H7 (cell line): ENCODE measurements at regions not wholly inside any gene's neighbourhood (a gene's known extent, or its start where the extent isn't known, plus 50 kb on each side); places are given as distances from the start of the nearest gene placed in this dataset.
"Not testable (repeated sequence)": the region's sequence is repeated elsewhere in the genome, so short reads cannot be mapped to it uniquely, and the experiment has no call there.

Experiments
- DNase-seq: peaks from one replicate; pipeline ENCODE4 v3.0.0; 2012
- H3K27me3 ChIP-seq: 2 replicates; pipeline ENCODE4 v1.6.0; 2011; ENCODE audit warnings: mild to moderate bottlenecking, low read length; ENCODE audit not compliant: control insufficient read depth, insufficient read depth
- H3K36me3 ChIP-seq: replicated peaks from 2 replicates; pipeline ENCODE4 v1.5.1; 2011; ENCODE audit warnings: low read length; ENCODE audit not compliant: control insufficient read depth, insufficient read depth
- H3K4me3 ChIP-seq: 2 replicates; pipeline ENCODE4 v1.5.1; 2011; ENCODE audit warnings: low read depth, mild to moderate bottlenecking, control low read depth, low read length, moderate library complexity; ENCODE audit not compliant: insufficient read depth

DNA sequence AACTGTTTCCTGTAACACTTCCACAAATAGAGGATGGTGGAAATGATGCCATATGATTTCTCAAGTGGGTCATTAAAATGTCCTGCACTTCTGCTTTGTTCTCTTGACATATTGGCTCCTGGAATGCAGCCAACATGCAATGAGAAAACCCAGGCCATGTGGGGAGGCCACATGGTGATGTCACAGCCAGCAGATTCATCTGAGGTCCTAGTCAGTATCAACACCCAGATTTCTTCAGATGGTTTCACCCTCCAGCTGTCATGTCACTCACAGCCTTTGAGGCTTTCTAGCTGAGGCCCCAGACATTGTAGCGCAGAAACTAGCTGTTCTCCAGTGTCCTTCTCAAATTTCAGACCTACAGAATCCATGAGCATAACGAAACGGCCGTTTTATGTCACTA lies 102.3 kb upstream of the NUPR2 start:
- Histone ChIP-seq H3K27me3 (no peaks in the 10 kb centered on the region), H3K36me3 (no peaks in the 10 kb centered on the region), H3K4me3 (no peak overlapping the region)
- DNase-seq, result no peak

DNA sequence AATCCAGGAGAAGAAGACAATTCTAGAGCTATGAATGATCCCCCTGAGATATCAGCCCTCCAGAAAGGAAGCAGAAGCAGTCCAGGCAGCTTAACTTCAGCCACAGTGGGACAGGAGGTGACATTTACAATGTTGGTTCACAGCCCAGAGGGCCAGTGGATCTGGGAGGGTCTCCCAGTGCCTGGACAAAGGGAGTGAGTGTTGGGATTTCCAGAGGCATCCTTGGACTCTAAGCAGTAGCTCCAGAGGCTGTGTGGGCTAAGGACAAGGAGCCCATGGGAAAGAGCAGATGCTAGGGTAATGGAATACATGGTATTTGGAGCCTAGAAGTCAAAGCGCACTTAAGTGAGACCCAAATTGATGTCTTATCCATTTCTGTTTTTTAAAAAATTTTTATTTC lies 97.4 kb upstream of the NUPR2 start:
- Histone ChIP-seq H3K36me3 (no peaks in the 10 kb centered on the region), H3K4me3 (no peak overlapping the region), H3K27me3 (no peaks in the 10 kb centered on the region)
- DNase-seq, result no peak

DNA sequence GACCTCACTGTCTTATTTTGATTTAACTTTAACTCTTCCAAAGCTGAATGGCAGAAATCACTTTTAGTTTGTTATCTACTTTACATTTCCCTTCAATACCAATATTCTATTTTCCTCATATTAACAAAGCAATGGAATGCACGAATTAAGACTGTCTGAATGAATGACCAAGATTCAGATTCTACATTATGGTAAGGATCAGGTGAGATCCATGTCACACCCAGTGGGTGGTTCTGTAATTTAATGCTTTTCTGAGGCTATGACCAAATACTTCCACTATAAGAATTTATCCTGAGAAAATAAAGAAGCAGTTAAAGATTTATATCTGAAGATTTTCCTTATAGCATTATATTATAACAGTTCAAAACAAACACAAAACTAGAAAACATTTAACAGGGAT lies 90.2 kb upstream of the NUPR2 start:
- Histone ChIP-seq H3K36me3 (no peaks in the 10 kb centered on the region), H3K27me3 (no peaks in the 10 kb centered on the region), H3K4me3 (no peak overlapping the region)
- no peak for DNase-seq

DNA sequence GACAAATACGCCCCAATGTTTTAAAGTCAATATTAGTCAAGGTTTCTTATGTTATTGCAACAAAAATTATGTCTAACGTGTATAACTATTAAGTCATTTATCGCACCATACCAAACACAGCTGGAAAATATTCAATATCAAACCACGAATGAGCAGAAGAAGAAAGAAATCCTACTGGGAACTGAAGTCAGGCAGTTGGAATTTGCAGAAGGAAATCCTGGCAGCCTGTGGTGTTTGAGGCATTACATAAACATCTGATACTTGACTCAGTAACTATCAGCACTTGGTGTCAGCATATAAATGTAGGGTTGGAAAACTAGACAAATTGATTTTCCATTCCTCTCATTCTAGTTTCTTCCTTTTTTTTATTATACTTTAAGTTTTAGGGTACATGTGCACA lies 83.4 kb upstream of the NUPR2 start:
- H3K4me3 ChIP-seq, result no peak overlapping the region
- no peaks in the 10 kb centered on the region for H3K27me3 ChIP-seq
- DNase-seq, result no peak
- H3K36me3 ChIP-seq, result no peaks in the 10 kb centered on the region

- H3K36me3 ChIP-seq, H3K4me3 ChIP-seq, H3K27me3 ChIP-seq, DNase-seq: not testable (repeated sequence)
Measured at GRCh38 chr7:56196195-56196594, 80.0 kb upstream of the NUPR2 start.

GRCh38 chr7:56188823-56189346 lies 72.7 kb upstream of the NUPR2 start:
- Histone ChIP-seq H3K4me3 (no peak overlapping the region), H3K36me3 (no peaks in the 10 kb centered on the region), H3K27me3 (no peaks in the 10 kb centered on the region)
- DNase-seq, result no peak

DNA sequence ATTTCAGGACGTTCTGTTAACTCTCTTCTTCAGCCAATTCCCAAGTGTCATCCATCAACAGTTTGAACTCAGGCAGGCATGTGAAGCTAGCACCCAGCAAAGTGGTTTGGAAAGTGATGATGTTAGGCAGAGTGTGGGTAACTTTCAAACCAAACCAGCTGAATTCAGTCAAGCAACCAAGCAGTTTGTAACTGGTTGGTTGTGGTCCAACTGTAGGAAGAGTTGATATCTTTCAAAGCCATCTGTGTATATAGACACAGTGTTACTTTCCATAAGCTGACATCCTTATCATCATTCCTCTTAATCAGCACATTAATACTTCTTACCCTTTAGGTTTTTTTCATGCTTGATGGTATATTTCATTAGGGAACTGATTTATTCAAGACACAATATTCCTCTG lies 72.2 kb upstream of the NUPR2 start:
- Histone ChIP-seq H3K4me3 (no peak overlapping the region), H3K27me3 (no peaks in the 10 kb centered on the region), H3K36me3 (no peaks in the 10 kb centered on the region)
- no peak for DNase-seq

GRCh38 chr7:56181010-56181409 lies 64.8 kb upstream of the NUPR2 start:
- Histone ChIP-seq H3K4me3 (no peak overlapping the region), H3K36me3 (no peaks in the 10 kb centered on the region), H3K27me3 (no peaks in the 10 kb centered on the region)
- DNase-seq, result no peak

GRCh38 chr7:56175771-56176170 lies 59.6 kb upstream of the NUPR2 start:
- Histone ChIP-seq H3K4me3 (no peak overlapping the region), H3K36me3 (no peaks in the 10 kb centered on the region), H3K27me3 (no peaks in the 10 kb centered on the region)
- DNase-seq, result no peak

- H3K27me3 ChIP-seq, result no peaks in the 10 kb centered on the region
- H3K4me3 ChIP-seq, result no peak overlapping the region
- peak; percentile 20 for DNase-seq
- H3K36me3 ChIP-seq, result no peaks in the 10 kb centered on the region
Measured at GRCh38 chr7:56174875-56175760, 58.9 kb upstream of the NUPR2 start.

DNA sequence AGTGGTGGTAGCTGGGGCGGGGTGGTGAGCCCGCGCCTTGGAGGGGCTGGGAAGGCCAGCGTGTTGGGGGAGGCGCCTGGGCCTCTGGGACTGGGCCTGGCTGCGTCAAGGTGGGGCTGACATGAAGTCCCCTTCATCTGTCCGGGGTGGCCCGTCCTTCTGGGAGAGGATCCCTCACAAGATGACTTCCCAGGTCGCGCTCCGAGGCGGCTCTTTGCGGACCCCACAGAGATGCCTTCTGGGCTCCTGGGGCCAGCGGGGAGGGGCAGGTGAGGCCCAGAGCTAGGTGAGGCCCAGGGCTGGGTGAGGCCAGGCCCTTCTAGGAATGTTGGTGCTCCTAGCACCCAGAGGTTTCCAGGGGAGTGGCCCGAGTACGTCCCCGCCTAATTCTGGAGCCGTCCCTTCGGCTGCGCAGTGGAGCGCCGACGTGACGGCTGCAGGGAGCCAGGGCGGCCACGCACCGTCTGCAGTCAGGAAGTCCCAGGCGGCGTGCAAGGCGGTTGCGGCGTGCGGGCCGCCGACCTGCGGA lies 58.2 kb upstream of the NUPR2 start:
- Histone ChIP-seq H3K4me3 (no peak overlapping the region), H3K36me3 (no peaks in the 10 kb centered on the region), H3K27me3 (no peaks in the 10 kb centered on the region)
- peak; percentile 15 for DNase-seq
